HG02678 (cell line): ENCODE measurements at regions not wholly inside any gene's neighbourhood (a gene's known extent, or its start where the extent isn't known, plus 50 kb on each side); places are given as distances from the start of the nearest gene placed in this dataset.
"Not testable (repeated sequence)": the region's sequence is repeated elsewhere in the genome, so short reads cannot be mapped to it uniquely, and the experiment has no call there.

Experiments
- ATAC-seq: cut with Tn5 transposase; IDR thresholded peaks from one replicate; pipeline ENCODE4 v1.9.1; 2021; ENCODE audit warnings: mild to moderate bottlenecking, moderate library complexity; ENCODE audit not compliant: unreplicated experiment

- no peak for ATAC-seq
These were observed 51.6 kb upstream of the BLTP1 start for GRCh38 chr4:122100508-122100907.

GRCh38 chr4:122099896-122100295 lies 52.2 kb upstream of the BLTP1 start:
- no peak for ATAC-seq

- ATAC-seq, result no peak
These were observed 60.2 kb upstream of the BLTP1 start for GRCh38 chr4:122091836-122092405.

- ATAC-seq, result no peak
These were observed 60.7 kb upstream of the BLTP1 start for GRCh38 chr4:122091397-122091796.

- ATAC-seq, result no peak
These were observed 61.1 kb upstream of the BLTP1 start for GRCh38 chr4:122090989-122091388.

- no peak for ATAC-seq
These were observed 65.6 kb upstream of the BLTP1 start for GRCh38 chr4:122086338-122087065.

GRCh38 chr4:122083989-122084388 lies 68.1 kb upstream of the BLTP1 start:
- no peak for ATAC-seq

- no peak for ATAC-seq
These were observed 68.8 kb upstream of the BLTP1 start for GRCh38 chr4:122083351-122083750.

- no peak for ATAC-seq
These were observed 69.5 kb upstream of the BLTP1 start for GRCh38 chr4:122082661-122083060.

GRCh38 chr4:122077653-122078052 lies 74.5 kb upstream of the BLTP1 start:
- ATAC-seq, result not testable (repeated sequence)

- ATAC-seq, result not testable (repeated sequence)
These were observed 75.3 kb upstream of the BLTP1 start for GRCh38 chr4:122076835-122077234.

- no peak for ATAC-seq
These were observed 78.5 kb upstream of the BLTP1 start for GRCh38 chr4:122073615-122074014.

- ATAC-seq, result no peak
These were observed 86.2 kb upstream of the BLTP1 start for GRCh38 chr4:122065915-122066314.

GRCh38 chr4:122065149-122065548 lies 87.0 kb upstream of the BLTP1 start:
- ATAC-seq, result no peak

GRCh38 chr4:122053186-122053585 lies 98.9 kb upstream of the BLTP1 start:
- no peak for ATAC-seq

- ATAC-seq, result no peak
These were observed 99.5 kb upstream of the BLTP1 start for GRCh38 chr4:122052677-122053076.

GRCh38 chr4:122050841-122051240 lies 99.0 kb upstream of the TRPC3 start:
- ATAC-seq, result no peak

- no peak for ATAC-seq
These were observed 95.9 kb upstream of the TRPC3 start for GRCh38 chr4:122047456-122048425.

- no peak for ATAC-seq
These were observed 94.4 kb upstream of the TRPC3 start for GRCh38 chr4:122046255-122046654.

GRCh38 chr4:122045533-122045932 lies 93.7 kb upstream of the TRPC3 start:
- no peak for ATAC-seq

- no peak for ATAC-seq
These were observed 92.6 kb upstream of the TRPC3 start for GRCh38 chr4:122044501-122044900.

GRCh38 chr4:122041312-122041711 lies 89.5 kb upstream of the TRPC3 start:
- no peak for ATAC-seq
